Prostate gland (tissue), 2 donors: ENCODE measurements at regions not wholly inside any gene's neighbourhood (a gene's known extent, or its start where the extent isn't known, plus 50 kb on each side); places are given as distances from the start of the nearest gene placed in this dataset.

Experiments
- POLR2A ChIP-seq: fragments of 450-650 bp; IDR thresholded peaks from one replicate; pipeline ENCODE4 v1.6.1; 2016; ENCODE audit warnings: antibody characterized with exemption, mild to moderate bottlenecking
- TF ChIP-seq, protein P1 (sequence below), 4 experiments: fragments of 200-600 bp in 2 of 4; fragments of 450-650 bp in 2 of 4; sonication (generic) in 2 of 4; IDR thresholded peaks; 1 replicate in 3 of 4; 2 replicates in 1 of 4; pipeline ENCODE4 v1.5.1; 2016 to 2019; ENCODE audit warnings: antibody characterized with exemption in 4 of 4, mild to moderate bottlenecking in 2 of 4, moderate library complexity in 2 of 4

DNA sequence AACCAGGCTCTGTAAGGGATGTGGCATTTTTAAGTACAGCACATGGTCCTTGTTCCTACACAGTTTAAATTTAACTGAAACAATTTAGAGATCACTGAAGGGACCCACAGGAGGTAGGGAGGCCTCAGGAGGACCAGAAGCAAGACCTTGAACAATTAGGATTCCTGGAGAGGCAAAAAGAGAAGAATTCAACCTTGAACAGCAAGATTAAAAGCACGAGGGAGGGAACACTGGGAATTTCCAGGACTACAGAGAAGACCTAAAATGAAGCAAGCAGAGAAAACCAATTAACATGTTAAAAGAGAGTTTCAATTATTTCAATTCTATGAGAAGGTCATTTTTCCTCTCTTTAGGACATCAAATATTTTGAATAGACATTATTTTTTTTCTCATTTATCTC is 160.3 kb downstream of the KCTD12 start:
- TF ChIP-seq, protein P1, sequence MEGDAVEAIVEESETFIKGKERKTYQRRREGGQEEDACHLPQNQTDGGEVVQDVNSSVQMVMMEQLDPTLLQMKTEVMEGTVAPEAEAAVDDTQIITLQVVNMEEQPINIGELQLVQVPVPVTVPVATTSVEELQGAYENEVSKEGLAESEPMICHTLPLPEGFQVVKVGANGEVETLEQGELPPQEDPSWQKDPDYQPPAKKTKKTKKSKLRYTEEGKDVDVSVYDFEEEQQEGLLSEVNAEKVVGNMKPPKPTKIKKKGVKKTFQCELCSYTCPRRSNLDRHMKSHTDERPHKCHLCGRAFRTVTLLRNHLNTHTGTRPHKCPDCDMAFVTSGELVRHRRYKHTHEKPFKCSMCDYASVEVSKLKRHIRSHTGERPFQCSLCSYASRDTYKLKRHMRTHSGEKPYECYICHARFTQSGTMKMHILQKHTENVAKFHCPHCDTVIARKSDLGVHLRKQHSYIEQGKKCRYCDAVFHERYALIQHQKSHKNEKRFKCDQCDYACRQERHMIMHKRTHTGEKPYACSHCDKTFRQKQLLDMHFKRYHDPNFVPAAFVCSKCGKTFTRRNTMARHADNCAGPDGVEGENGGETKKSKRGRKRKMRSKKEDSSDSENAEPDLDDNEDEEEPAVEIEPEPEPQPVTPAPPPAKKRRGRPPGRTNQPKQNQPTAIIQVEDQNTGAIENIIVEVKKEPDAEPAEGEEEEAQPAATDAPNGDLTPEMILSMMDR (IDR thresholded peaks at IDR 0.05) = no peak
- no peak for TF ChIP-seq POLR2A
